ENCODE measurements at regions not wholly inside any gene's neighbourhood (a gene's known extent, or its start where the extent isn't known, plus 50 kb on each side); places are given as distances from the start of the nearest gene placed in this dataset.

DNA sequence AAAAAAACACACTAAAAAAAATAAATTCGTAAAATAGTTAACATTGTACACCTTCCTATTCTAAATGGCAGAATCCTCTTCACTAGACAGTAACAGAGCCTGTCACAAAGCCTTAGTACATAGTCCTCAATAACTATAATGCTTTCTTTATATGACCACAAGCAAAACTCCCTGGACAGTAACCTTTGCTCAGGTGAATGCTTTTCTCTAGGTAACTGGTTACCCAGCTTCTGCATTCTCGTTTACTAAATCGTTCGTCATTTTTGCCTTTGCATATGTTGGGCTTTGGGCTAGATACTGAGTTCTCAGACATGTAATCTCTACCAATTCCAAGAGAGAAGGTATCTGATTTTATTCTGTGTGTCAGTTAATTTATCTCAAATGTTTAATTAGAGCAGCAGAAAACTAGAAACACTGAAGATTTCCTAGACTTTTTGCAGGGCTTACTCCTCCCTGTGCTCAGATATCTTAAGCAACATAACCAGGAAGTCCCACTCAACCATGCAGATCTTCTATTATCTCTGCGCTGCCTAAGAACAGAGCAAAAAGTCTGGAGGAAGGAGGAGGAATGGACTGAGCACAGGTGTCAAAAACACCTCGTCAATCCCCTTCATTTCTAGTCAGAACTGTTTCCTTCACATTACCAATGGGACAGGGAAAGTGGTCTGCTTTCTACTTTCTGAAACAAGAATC lies 247.7 kb downstream of the SOCS6 start:
- TF ChIP-seq, protein P1, sequence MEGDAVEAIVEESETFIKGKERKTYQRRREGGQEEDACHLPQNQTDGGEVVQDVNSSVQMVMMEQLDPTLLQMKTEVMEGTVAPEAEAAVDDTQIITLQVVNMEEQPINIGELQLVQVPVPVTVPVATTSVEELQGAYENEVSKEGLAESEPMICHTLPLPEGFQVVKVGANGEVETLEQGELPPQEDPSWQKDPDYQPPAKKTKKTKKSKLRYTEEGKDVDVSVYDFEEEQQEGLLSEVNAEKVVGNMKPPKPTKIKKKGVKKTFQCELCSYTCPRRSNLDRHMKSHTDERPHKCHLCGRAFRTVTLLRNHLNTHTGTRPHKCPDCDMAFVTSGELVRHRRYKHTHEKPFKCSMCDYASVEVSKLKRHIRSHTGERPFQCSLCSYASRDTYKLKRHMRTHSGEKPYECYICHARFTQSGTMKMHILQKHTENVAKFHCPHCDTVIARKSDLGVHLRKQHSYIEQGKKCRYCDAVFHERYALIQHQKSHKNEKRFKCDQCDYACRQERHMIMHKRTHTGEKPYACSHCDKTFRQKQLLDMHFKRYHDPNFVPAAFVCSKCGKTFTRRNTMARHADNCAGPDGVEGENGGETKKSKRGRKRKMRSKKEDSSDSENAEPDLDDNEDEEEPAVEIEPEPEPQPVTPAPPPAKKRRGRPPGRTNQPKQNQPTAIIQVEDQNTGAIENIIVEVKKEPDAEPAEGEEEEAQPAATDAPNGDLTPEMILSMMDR (IDR thresholded peaks at IDR 0.05 in 2 of 3, conservative IDR thresholded peaks at IDR 0.05 in 1 of 3; ENCODE audit: borderline replicate concordance in 1 of 3, insufficient read depth in 1 of 3, low read depth in 2 of 3, low read length in 2 of 3) = no peak
- TF ChIP-seq EZH2 (IDR thresholded peaks at IDR 0.05) (no peak), SP1 (IDR thresholded peaks at IDR 0.05; ENCODE audit: low read depth) (no peak), POLR2A (IDR thresholded peaks at IDR 0.05; ENCODE audit: borderline replicate concordance, extremely low read depth, insufficient read depth, insufficient read length) (no peak), RAD21 (IDR thresholded peaks at IDR 0.05; ENCODE audit: low read depth) (no peak), POLR2AphosphoS5 (IDR thresholded peaks at IDR 0.05; ENCODE audit: low read depth, low read length) (no peak), ZNF274 (IDR thresholded peaks at IDR 0.05; ENCODE audit: low read depth, low read length) (no peak), JUND (IDR thresholded peaks at IDR 0.05) (no peak), YY1 (IDR thresholded peaks at IDR 0.05; ENCODE audit: extremely low read depth, insufficient replicate concordance, low read depth, low read length) (no peak), SIN3A (IDR thresholded peaks at IDR 0.05; ENCODE audit: low read depth) (no peak)
- TF ChIP-seq, protein P2, sequence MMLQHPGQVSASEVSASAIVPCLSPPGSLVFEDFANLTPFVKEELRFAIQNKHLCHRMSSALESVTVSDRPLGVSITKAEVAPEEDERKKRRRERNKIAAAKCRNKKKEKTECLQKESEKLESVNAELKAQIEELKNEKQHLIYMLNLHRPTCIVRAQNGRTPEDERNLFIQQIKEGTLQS (IDR thresholded peaks at IDR 0.05) = no peak
- TF ChIP-seq, protein P3, sequence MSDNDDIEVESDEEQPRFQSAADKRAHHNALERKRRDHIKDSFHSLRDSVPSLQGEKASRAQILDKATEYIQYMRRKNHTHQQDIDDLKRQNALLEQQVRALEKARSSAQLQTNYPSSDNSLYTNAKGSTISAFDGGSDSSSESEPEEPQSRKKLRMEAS (IDR thresholded peaks at IDR 0.05) = no peak
- TF ChIP-seq, protein P4, sequence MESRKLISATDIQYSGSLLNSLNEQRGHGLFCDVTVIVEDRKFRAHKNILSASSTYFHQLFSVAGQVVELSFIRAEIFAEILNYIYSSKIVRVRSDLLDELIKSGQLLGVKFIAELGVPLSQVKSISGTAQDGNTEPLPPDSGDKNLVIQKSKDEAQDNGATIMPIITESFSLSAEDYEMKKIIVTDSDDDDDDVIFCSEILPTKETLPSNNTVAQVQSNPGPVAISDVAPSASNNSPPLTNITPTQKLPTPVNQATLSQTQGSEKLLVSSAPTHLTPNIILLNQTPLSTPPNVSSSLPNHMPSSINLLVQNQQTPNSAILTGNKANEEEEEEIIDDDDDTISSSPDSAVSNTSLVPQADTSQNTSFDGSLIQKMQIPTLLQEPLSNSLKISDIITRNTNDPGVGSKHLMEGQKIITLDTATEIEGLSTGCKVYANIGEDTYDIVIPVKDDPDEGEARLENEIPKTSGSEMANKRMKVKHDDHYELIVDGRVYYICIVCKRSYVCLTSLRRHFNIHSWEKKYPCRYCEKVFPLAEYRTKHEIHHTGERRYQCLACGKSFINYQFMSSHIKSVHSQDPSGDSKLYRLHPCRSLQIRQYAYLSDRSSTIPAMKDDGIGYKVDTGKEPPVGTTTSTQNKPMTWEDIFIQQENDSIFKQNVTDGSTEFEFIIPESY (IDR thresholded peaks at IDR 0.05; ENCODE audit: extremely low read depth, insufficient replicate concordance, low read length) = no peak

Data from HCT116 (cell line).